Putamen (tissue), 1 donor: ENCODE measurements at regions not wholly inside any gene's neighbourhood (a gene's known extent, or its start where the extent isn't known, plus 50 kb on each side); places are given as distances from the start of the nearest gene placed in this dataset.

Experiments used
- DNase-seq: peaks from one replicate; pipeline ENCODE4 v3.0.0-alpha.2; 2016; ENCODE audit warnings: low spot score

GRCh38 chr3:74347563-74348268 is 266.7 kb downstream of the CNTN3 start:
- DNase-seq, result no peak

DNA sequence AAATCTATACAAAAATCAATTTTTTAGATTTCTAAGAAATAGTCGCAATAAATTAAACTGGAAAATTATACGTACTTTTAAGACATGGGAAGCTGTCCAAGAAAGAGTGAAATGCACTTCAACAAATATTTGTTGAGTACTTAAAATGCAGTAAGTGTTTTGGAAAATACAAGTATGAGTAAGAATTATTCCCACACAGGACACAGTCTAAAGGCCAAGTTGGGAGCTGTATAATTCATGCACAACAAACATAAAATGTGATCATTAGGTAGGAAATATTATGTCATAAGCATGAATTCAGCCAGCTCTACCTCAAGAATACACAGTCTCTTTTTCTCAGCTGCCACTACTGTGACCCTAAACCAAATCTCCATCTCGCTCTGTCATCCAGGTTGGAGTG is 267.6 kb downstream of the CNTN3 start:
- no peak for DNase-seq

- no peak for DNase-seq
Observed at GRCh38 chr3:74345701-74346100, 268.8 kb downstream of the CNTN3 start.

DNA sequence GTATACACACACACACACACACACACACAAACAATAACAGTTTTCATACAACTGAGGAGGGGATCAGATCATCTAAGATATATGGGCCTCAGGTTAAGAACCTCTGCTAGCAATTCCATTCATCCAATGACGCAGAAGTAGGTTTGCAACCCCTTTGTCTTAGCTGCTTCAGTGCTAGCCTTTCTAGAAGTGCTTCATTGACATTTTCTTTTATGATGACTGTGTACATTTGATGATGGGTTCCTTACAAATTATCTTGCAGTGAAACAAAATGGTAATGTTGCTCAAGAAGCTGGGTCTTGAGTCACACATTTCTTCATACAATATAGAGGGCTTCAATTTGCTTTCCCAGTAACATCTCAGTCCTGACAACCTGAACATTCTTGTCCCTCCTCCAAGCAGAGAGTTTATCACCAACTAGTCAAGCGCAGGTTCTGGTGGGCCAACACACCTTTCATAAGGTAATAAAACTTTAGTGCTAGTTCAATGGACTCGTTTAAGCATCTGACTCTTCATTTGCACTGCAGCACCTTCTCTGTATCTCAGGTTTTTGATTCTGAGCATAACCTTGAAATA is 269.5 kb downstream of the CNTN3 start:
- DNase-seq, result no peak

DNA sequence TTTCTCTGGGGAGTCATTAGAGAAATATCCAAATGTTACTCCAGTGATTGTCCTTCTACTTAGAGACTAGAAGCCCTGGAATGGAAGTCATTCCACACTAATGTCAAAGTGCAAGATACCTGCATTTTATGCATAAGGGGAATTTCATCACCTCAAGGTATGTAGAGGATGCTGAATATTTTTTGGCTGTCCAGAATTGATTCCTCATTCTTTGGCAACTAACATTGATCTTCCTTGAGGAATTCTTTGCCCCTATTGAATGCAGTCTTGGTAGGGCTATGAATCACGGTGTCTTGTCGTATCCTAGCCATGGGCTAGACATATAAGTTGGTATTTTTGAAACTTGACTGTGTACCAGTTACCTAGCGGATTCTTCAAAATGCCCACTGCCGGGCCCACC is 271.1 kb downstream of the CNTN3 start:
- DNase-seq, result no peak

DNA sequence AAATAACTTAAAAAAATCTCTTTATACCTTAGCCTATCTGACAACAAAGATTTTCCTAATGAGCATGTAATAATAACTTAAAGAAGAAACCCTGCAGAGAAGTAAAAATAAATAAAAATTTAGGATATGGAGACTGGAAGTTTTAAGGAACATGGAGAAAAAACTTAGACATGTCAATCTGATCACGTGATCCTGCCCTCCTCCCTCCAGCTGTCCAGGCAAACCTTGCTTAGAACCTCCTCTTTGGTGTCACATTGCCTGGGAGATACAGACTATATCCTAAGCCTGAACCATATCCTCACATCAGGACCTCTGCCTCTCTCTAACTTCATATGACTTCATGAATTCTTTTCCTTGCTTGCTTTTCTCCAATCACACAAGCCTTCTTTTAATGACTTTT is 275.5 kb downstream of the CNTN3 start:
- no peak for DNase-seq

DNA sequence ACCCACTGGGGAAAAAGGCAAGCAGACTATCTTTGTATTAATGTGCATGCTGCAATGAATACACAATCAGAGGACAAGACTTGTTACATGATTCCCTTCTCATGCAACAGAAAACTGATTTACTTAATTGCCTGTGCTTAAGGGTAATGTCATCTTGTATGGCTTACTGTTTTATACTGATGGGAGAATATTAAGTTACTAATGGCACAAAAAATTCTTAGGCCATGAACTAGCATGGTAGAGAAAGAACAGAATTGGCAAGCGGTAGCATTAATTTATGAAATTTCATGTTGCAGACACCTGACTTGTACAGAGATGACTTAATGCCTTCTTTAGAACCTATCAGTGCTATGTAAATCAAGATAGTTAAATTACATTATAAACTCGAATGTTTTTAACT is 282.3 kb downstream of the CNTN3 start:
- no peak for DNase-seq

- DNase-seq, result no peak
Observed at GRCh38 chr3:74331711-74332110, 282.7 kb downstream of the CNTN3 start.

DNA sequence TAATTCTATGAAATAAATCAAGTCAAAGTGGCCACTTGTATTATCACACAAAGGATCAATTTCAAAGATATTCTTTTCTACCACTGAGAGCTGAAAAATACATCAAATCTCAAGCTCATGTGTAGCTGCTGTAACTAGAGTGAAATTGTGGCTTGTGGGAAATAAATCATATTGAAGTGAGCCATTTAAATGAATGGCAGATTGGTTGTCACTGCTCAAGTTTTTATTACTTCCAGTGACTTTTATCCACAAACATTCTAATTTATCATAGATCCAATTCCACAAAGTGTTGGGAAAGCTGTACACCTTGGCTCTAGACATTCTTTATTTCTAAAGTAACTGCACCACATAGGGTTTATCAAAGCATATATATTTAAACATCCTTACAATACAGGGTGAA is 285.4 kb downstream of the CNTN3 start:
- no peak for DNase-seq

- DNase-seq, result no peak
Observed at GRCh38 chr3:74328435-74328834, 286.0 kb downstream of the CNTN3 start.

DNA sequence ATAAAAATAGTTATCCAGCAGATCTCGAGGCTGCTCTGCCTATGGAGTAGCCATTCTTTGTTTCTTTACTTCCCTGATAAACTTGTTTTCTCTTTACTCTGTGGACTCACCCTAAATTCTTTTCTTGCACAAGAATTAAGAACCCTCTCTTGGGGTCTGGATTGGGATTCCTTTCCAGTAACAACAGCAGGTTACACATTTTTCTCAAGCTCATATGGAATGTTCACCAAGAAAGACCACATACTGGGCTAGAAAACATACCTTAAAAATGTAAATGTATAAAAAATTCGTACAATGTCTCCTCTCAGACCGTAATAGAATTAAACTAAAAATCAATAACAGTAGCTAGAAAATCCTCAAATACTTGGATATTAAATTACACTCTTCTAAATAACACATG is 299.2 kb downstream of the CNTN3 start:
- no peak for DNase-seq

GRCh38 chr3:74314696-74315095 is 299.8 kb downstream of the CNTN3 start:
- DNase-seq, result no peak

DNA sequence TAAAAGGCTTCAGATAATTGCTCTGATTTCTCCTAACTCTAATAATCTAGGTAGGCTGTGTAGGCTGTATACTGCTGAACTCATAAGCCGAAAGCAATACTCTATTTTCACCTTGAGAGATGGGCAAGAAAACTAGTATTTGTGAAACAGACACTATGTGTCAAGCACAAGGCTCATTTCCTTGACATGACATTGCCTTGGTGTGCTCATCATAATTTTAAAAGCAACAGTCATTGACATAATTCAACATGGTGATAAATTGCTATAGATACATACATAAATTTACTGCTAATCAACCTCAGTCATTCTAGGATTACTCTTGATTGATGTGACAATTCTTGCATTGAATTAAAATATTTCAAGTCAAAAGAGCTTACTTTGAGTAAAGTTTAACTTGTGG is 304.7 kb downstream of the CNTN3 start:
- DNase-seq, result no peak

- DNase-seq, result no peak
Observed at GRCh38 chr3:74304424-74304823, 310.0 kb downstream of the CNTN3 start.

GRCh38 chr3:74303711-74304110 is 310.7 kb downstream of the CNTN3 start:
- no peak for DNase-seq

- DNase-seq, result no peak
Observed at GRCh38 chr3:74302969-74303368, 311.5 kb downstream of the CNTN3 start.

GRCh38 chr3:74302281-74302680 is 312.2 kb downstream of the CNTN3 start:
- no peak for DNase-seq

DNA sequence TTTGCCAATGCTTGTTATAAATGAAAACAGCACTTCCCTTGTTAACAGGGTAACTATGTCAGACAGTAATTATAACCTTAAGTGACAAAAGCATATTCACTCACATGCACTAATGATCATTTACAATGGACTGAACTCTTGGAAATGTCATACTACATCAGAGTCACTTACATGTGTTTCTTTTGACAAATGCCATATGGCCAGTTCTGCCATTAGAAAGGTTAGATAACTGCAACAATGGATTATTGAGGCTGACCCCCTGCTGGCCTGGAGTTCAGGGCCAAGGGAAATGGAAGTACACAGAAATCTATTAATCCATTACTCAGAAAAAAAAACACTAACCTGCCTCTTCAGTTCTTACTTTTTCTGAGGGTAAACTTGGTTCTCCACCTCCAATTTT is 313.4 kb downstream of the CNTN3 start:
- no peak for DNase-seq

DNA sequence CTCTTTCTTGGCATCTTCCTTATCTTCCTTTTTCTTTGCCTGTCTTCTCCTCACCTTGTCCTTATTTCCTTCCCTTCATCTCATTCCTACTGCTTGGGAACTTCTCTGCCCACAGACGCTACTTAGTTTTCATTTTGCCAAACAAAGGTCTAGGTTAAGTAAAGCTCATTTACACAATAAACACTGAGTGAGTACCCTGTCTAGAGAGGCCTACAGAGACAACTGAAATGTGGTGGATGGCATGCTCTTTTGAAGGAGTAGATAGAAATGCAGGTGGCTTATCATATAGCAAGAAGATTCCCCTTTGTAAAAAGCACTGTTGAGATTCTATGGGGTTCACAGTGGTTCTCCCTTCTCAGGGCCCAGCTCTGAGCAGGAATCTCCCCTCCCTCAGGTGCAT is 319.0 kb downstream of the CNTN3 start:
- no peak for DNase-seq

DNA sequence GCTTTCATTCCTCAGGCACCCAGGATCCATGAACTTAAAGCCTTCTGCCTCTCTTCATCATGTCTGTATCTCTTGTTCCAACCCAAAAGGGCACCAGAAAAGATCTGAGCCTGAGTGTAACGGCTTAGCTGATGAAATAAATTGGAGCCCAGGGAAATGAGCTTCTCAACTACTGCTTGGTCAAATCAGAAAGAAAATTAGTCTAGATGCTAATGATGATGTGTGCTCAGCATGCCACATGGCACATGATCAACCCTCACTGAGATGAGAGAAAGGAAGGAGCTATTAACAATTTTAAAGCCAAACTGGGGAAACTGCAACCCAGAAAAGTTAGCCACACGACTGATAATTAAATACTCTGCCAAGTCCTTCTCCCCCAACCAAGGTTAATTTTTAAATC is 325.7 kb downstream of the CNTN3 start:
- DNase-seq, result no peak

DNA sequence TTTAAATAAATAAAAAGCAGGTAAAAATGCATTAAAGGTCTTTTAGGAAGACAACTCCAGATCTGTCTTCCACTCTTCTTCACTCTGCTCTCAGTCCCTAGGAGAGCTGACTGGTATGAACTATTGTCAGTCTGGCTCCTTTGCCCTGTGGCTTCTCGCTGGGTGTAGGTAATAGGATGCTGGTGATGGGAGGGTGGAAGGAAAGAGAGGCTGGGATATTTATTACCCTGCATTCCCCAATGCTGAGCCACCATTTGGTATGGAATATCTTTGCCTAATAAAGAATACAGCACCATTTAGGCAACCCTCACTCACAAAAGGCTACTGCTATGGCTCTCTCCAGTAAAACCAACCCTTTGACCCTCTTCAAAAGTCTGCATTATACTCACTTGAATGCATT is 326.9 kb downstream of the CNTN3 start:
- no peak for DNase-seq

DNA sequence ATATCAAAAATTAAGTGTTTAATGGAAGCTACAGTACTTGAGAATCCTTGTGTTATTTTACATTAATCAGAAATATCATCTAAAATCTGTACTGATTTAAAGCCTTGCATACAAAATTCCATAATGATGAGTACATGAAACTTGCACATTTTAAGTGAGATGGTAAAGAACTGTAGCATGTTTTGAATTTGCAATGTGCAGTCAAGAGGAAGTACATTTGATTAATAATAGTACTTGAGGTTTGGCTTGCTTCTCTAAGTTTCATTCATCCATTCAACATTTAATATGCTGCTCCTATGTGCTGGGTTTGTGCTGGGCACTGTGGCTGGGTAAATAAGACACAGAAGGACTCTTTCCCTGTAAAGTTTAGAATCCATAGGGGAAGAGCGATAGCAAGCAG is 332.3 kb downstream of the CNTN3 start:
- no peak for DNase-seq

GRCh38 chr3:74281705-74282104 is 332.8 kb downstream of the CNTN3 start:
- no peak for DNase-seq
